GM12873 (cell line): ENCODE measurements at regions not wholly inside any gene's neighbourhood (a gene's known extent, or its start where the extent isn't known, plus 50 kb on each side); places are given as distances from the start of the nearest gene placed in this dataset.

ENCODE experiments used
- TF ChIP-seq, protein P1 (sequence below): IDR thresholded peaks from 2 replicates; pipeline ENCODE4 v1.5.1; 2012; ENCODE audit warnings: low read depth, mild to moderate bottlenecking, moderate library complexity, low read length, control low read depth; ENCODE audit not compliant: insufficient read depth; ENCODE audit errors: missing control alignments

DNA sequence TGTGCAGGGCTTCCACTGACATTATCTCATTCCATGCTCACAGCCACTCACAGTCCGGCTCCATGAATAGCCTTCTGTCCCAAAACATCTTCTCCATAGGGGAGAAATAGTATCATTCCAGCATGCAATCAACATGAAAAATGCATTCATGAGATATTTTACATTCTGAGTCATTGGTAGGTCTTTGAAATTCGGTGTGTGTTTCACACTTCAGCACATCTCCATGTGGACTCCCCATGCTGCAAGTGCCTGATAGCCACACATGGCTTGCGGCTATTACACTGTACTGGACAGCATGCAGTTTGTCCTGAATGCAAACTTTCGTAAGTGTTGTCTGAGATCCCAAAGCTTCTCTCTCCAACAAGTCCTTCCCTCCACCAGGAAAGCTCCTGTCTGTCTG lies 449.3 kb downstream of the MED13L start:
- TF ChIP-seq, protein P1, sequence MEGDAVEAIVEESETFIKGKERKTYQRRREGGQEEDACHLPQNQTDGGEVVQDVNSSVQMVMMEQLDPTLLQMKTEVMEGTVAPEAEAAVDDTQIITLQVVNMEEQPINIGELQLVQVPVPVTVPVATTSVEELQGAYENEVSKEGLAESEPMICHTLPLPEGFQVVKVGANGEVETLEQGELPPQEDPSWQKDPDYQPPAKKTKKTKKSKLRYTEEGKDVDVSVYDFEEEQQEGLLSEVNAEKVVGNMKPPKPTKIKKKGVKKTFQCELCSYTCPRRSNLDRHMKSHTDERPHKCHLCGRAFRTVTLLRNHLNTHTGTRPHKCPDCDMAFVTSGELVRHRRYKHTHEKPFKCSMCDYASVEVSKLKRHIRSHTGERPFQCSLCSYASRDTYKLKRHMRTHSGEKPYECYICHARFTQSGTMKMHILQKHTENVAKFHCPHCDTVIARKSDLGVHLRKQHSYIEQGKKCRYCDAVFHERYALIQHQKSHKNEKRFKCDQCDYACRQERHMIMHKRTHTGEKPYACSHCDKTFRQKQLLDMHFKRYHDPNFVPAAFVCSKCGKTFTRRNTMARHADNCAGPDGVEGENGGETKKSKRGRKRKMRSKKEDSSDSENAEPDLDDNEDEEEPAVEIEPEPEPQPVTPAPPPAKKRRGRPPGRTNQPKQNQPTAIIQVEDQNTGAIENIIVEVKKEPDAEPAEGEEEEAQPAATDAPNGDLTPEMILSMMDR, result no peak

DNA sequence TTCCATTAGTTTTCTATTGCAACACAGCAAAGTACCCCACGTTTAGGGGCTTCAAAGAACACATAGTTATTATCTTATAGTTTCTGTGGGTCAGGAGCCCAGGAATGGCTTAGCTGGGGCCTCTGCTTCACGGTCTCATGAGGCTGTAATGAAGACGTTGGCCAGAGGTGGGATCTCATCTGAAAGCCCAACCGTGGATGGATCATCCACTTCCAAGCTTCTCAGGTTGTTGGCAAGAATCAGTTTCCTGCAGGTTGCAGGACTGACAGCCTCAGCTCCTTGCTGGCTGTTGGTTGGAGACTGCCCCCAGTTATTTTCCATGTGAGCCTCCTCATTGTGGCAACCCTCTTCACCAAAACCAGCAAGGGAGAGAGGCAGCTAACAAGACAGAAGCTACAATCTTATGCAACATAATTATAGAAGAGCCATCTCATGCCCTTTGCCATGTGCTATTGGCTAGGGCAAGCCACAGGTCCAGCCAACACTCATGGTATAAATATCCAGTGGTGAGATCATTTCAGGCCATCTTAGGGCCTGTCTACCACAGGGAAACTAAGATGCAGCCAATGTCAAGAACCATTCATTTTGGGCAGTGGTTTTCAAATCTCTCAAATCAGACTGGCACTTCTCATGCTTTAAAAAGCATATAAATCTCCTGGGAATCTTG lies 452.4 kb downstream of the MED13L start:
- TF ChIP-seq, protein P1, result no peak

DNA sequence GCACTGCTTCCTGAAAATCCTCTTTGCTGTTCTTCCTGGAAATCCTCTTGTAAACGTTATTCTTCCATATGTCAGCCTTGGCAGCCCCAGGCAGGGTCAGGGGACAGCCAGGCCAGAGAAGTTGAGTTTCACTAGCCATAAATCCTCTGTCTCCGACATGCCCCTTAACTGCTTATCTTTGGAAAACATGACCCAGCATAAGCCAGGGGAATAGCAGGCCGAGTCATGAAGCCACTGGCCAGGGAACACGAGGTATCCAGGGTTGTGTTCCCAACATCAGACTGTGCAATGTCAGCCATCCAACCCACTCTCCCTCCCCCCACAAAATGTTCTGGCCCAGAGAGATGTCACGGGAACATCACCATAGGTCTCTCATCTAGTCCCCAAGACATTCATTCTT lies 453.9 kb downstream of the MED13L start:
- TF ChIP-seq, protein P1, result no peak

DNA sequence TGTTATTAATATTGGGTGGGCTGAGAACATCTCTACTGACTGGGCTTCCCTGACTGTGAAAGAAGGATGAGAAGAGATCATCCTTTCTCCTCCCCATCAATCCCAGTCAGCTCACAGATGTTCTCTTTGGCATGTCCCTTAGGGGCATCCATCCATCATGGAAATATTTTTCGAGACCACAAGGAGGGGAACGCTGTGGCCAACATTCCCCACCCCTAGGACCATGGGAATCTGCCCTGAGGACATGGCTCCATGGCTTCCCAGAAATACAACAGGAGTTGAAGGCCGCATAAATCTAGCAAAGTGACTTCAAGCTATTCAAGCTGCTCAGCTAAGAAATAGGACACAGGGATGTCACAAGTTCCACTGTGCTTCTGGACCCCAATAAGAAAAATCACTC lies 456.8 kb downstream of the MED13L start:
- TF ChIP-seq, protein P1, result no peak

DNA sequence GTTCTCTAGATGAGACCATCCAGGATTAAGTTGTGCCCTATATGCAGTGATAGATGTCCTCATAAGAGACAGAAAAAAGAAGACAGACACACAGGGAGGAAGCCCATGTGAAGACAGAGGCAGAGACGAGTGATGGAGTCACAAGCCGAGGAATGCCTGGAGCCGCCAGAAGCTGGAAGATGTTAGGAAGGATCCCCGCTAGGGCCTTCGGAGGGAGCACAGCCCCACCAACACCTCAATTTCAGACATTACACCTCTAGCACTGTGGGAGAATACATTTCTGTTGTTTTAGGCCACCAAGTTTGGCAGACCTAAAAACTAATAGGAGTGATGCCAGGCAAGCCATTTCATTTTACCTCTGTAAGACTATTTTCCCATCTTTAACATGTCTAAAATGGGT lies 458.5 kb downstream of the MED13L start:
- TF ChIP-seq, protein P1, result no peak

DNA sequence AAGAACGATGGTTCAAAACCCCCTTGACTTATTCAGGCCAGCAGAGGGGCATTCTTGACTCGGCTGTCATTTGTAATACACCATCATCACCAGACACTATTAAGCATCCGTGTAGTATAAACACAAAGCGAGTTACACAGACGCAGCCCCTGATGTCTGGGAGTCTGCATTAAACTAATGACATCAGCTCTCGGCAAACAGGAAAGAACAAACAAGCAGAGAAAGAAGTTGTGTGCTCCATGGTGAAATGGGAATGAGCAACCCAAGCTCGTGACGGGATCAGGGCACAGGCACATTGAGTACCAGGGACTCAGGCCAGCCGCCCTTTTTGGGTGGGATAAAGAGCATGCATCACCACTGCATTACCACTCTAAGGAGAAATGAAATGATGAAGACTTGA lies 460.1 kb downstream of the MED13L start:
- TF ChIP-seq, protein P1, result no peak

DNA sequence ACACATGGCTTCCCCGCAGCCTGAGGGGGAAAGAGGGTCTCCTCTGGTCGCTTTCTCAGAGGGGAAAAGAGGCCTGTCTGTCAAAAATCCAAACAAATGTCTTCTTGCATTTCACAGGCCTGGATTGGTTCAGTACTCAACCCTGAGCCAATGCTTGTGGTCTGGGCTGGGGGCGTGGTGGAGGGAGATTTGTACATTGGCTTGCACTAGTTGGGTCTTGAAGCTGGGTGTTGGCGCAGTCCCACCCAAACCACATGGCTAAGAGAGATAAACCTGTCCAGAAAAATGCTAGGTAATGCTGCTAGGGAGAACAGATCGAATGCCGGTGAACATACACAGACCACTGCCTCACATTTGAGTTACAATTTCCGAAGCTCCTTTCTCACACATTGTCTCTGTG lies 461.6 kb downstream of the MED13L start:
- TF ChIP-seq, protein P1, result no peak
